GM23338 (cell line): ENCODE measurements at regions not wholly inside any gene's neighbourhood (a gene's known extent, or its start where the extent isn't known, plus 50 kb on each side); places are given as distances from the start of the nearest gene placed in this dataset.

Experiments used
- ATAC-seq: fragments of 200-7000 bp; cut with Tn5 transposase; 3 replicates; pipeline ENCODE4 v1.9.1; 2020
- DNase-seq: peaks from one replicate; pipeline ENCODE4 v3.0.0-alpha.2; 2015; ENCODE audit warnings: low spot score
- H2AFZ ChIP-seq: fragments of 200-600 bp; sonication (generic); 2 replicates; pipeline ENCODE4 v1.8.0; 2016; ENCODE audit warnings: antibody characterized with exemption, mild to moderate bottlenecking, moderate library complexity
- H3F3A ChIP-seq: fragments of 200-600 bp; sonication (generic); replicated peaks from 2 replicates; pipeline ENCODE4 v1.8.0; 2017; ENCODE audit warnings: antibody characterized with exemption, mixed run types, low read depth
- H3K27ac ChIP-seq: fragments of 200-600 bp; sonication (generic); 2 replicates; pipeline ENCODE4 v1.6.1; 2016; ENCODE audit warnings: low read depth
- H3K27me3 ChIP-seq: fragments of 200-600 bp; sonication (generic); 2 replicates; pipeline ENCODE4 v1.8.0; 2016; ENCODE audit warnings: mild to moderate bottlenecking, mixed run types, moderate library complexity; ENCODE audit not compliant: insufficient read depth
- H3K36me3 ChIP-seq: fragments of 200-600 bp; sonication (generic); 2 replicates; pipeline ENCODE4 v1.8.0; 2016; ENCODE audit warnings: mild to moderate bottlenecking; ENCODE audit not compliant: insufficient read depth
- H3K4me1 ChIP-seq: fragments of 200-600 bp; sonication (generic); 2 replicates; pipeline ENCODE4 v1.8.0; 2016; ENCODE audit warnings: mild to moderate bottlenecking, moderate library complexity; ENCODE audit not compliant: insufficient read depth
- H3K4me2 ChIP-seq: fragments of 200-600 bp; sonication (generic); 2 replicates; pipeline ENCODE4 v1.7.1; 2017; ENCODE audit warnings: mixed run types
- H3K4me3 ChIP-seq: fragments of 200-600 bp; sonication (generic); 2 replicates; pipeline ENCODE4 v1.6.1; 2016; ENCODE audit warnings: mixed run types
- H3K79me2 ChIP-seq: fragments of 200-600 bp; sonication (generic); replicated peaks from 2 replicates; pipeline ENCODE4 v1.8.0; 2017; ENCODE audit warnings: mild to moderate bottlenecking; ENCODE audit not compliant: insufficient read depth
- H3K9me2 ChIP-seq: fragments of 200-600 bp; sonication (generic); 2 replicates; pipeline ENCODE4 v1.8.0; 2017; ENCODE audit not compliant: insufficient read depth
- H4K20me1 ChIP-seq: fragments of 200-600 bp; sonication (generic); replicated peaks from 2 replicates; pipeline ENCODE4 v1.8.0; 2017; ENCODE audit warnings: mild to moderate bottlenecking; ENCODE audit not compliant: insufficient read depth
- H3K27ac Mint-ChIP-seq: 2 replicates; pipeline ENCODE4 v1.8.0; 2020; ENCODE audit warnings: inconsistent platforms, mild to moderate bottlenecking, moderate library complexity, mixed read lengths
- H3K27me3 Mint-ChIP-seq: 3 replicates; pipeline ENCODE4 v1.8.0; 2022; ENCODE audit warnings: low read depth, mild to moderate bottlenecking, moderate library complexity, mixed read lengths, inconsistent platforms; ENCODE audit not compliant: insufficient read depth, poor library complexity
- H3K36me3 Mint-ChIP-seq: 3 replicates; pipeline ENCODE4 v1.8.0; 2021; ENCODE audit warnings: low read depth, mild to moderate bottlenecking, inconsistent platforms, moderate library complexity, mixed read lengths
- H3K4me1 Mint-ChIP-seq: 3 replicates; pipeline ENCODE4 v1.8.0; 2020; ENCODE audit warnings: mild to moderate bottlenecking, inconsistent platforms, mixed read lengths
- H3K4me3 Mint-ChIP-seq: 3 replicates; pipeline ENCODE4 v1.8.0; 2021; ENCODE audit warnings: moderate library complexity, mild to moderate bottlenecking, inconsistent platforms, mixed read lengths
- H3K9me3 Mint-ChIP-seq: 3 replicates; pipeline ENCODE4 v1.8.0; 2020; ENCODE audit warnings: moderate library complexity, mild to moderate bottlenecking, inconsistent platforms, mixed read lengths
- CREB1 ChIP-seq: fragments of 250-450 bp; sonication (Bioruptor Pico); IDR thresholded peaks from 2 replicates; pipeline ENCODE4 v1.5.0; 2020; ENCODE audit warnings: low read depth, mild to moderate bottlenecking, moderate library complexity
- EZH2 ChIP-seq: fragments of 200-600 bp; sonication (generic); IDR thresholded peaks from one replicate; pipeline ENCODE4 v1.8.0; 2017; ENCODE audit warnings: antibody characterized with exemption, mild to moderate bottlenecking, low read depth; ENCODE audit not compliant: unreplicated experiment
- EZH2phosphoT487 ChIP-seq: fragments of 200-600 bp; sonication (generic); IDR thresholded peaks from one replicate; pipeline ENCODE4 v1.8.1; 2018; ENCODE audit warnings: antibody characterized with exemption; ENCODE audit not compliant: unreplicated experiment
- JUNB ChIP-seq: IDR thresholded peaks from one replicate; pipeline ENCODE4 v1.6.1; 2016; ENCODE audit warnings: antibody characterized with exemption; ENCODE audit not compliant: unreplicated experiment
- NANOG ChIP-seq: IDR thresholded peaks from 2 replicates; pipeline ENCODE4 v1.6.1; 2016; ENCODE audit warnings: antibody characterized with exemption, borderline replicate concordance
- POLR2AphosphoS5 ChIP-seq: IDR thresholded peaks from 2 replicates; pipeline ENCODE4 v1.6.1; 2016; ENCODE audit warnings: antibody characterized with exemption, low read depth
- STAT1 ChIP-seq: IDR thresholded peaks from one replicate; pipeline ENCODE4 v1.6.1; 2016; ENCODE audit warnings: antibody characterized with exemption; ENCODE audit not compliant: unreplicated experiment
- ZNF114 ChIP-seq: fragments of 250-450 bp; sonication (Bioruptor Pico); IDR thresholded peaks from 2 replicates; pipeline ENCODE4 v1.5.0; 2020; ENCODE audit warnings: mild to moderate bottlenecking, moderate library complexity
- ZNF331 ChIP-seq: fragments of 250-450 bp; sonication (Bioruptor Pico); IDR thresholded peaks from 2 replicates; pipeline ENCODE4 v1.5.0; 2020; ENCODE audit warnings: low read depth, mild to moderate bottlenecking, moderate library complexity
- TF ChIP-seq, protein P1 (sequence below): IDR thresholded peaks from one replicate; pipeline ENCODE4 v1.6.1; 2018; ENCODE audit warnings: antibody characterized with exemption; ENCODE audit not compliant: unreplicated experiment
- TF ChIP-seq, protein P2 (sequence below): IDR thresholded peaks from 2 replicates; pipeline ENCODE4 v1.6.1; 2016; ENCODE audit warnings: antibody characterized with exemption
- TF ChIP-seq, protein P3 (sequence below), 2 experiments: fragments of 200-600 bp in 1 of 2; sonication (generic) in 1 of 2; conservative IDR thresholded peaks; 2 replicates each; pipeline versions ENCODE4 v1.5.1 to v1.6.1; 2016 to 2017; ENCODE audit warnings: antibody characterized with exemption in 2 of 2, low read depth in 2 of 2, mild to moderate bottlenecking in 2 of 2, moderate library complexity in 1 of 2
- TF ChIP-seq, protein P4 (sequence below): fragments of 250-450 bp; sonication (Bioruptor Pico); IDR thresholded peaks from 2 replicates; pipeline ENCODE4 v1.5.0; 2020; ENCODE audit warnings: mild to moderate bottlenecking, moderate library complexity

DNA sequence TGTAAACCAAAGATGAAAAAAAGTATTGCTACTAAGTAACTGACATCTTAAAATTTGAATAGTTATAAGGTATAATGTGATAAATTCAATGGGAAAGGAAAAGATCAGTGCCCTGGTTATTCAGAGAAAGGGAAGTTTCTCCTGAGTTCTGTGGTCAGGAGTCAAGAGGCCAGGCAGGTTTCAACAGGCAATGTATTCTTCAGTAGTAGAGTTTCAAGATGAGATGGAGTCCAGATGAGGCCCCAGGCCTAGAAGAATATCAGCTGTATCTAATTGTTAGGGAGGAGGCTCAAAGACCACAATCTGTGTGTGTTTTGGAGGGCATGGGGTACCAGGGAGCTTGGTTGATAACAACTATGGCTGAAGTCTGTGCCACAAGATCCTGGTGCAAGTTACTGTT lies 101.4 kb upstream of the DLX6 start:
- Mint-ChIP-seq H3K4me1 (no peaks in the 10 kb centered on the region), H3K4me3 (no peak overlapping the region), H3K27me3 (no peaks in the 10 kb centered on the region), H3K9me3 (no peaks in the 10 kb centered on the region), H3K36me3 (no peaks in the 10 kb centered on the region), H3K27ac (no peak overlapping the region)
- no peak overlapping the region for H3K27ac ChIP-seq
- H3F3A ChIP-seq, result no peaks in the 10 kb centered on the region
- no peak for DNase-seq
- no peaks in the 10 kb centered on the region for H3K79me2 ChIP-seq
- no peak for ATAC-seq
- TF ChIP-seq, protein P1, sequence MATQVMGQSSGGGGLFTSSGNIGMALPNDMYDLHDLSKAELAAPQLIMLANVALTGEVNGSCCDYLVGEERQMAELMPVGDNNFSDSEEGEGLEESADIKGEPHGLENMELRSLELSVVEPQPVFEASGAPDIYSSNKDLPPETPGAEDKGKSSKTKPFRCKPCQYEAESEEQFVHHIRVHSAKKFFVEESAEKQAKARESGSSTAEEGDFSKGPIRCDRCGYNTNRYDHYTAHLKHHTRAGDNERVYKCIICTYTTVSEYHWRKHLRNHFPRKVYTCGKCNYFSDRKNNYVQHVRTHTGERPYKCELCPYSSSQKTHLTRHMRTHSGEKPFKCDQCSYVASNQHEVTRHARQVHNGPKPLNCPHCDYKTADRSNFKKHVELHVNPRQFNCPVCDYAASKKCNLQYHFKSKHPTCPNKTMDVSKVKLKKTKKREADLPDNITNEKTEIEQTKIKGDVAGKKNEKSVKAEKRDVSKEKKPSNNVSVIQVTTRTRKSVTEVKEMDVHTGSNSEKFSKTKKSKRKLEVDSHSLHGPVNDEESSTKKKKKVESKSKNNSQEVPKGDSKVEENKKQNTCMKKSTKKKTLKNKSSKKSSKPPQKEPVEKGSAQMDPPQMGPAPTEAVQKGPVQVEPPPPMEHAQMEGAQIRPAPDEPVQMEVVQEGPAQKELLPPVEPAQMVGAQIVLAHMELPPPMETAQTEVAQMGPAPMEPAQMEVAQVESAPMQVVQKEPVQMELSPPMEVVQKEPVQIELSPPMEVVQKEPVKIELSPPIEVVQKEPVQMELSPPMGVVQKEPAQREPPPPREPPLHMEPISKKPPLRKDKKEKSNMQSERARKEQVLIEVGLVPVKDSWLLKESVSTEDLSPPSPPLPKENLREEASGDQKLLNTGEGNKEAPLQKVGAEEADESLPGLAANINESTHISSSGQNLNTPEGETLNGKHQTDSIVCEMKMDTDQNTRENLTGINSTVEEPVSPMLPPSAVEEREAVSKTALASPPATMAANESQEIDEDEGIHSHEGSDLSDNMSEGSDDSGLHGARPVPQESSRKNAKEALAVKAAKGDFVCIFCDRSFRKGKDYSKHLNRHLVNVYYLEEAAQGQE, result no peak
- TF ChIP-seq CREB1 (CRISPR knock-in tag), result no peak
- TF ChIP-seq, protein P2, sequence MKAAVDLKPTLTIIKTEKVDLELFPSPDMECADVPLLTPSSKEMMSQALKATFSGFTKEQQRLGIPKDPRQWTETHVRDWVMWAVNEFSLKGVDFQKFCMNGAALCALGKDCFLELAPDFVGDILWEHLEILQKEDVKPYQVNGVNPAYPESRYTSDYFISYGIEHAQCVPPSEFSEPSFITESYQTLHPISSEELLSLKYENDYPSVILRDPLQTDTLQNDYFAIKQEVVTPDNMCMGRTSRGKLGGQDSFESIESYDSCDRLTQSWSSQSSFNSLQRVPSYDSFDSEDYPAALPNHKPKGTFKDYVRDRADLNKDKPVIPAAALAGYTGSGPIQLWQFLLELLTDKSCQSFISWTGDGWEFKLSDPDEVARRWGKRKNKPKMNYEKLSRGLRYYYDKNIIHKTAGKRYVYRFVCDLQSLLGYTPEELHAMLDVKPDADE, result no peak
- TF ChIP-seq STAT1, result no peak
- no peak for TF ChIP-seq ZNF114 (CRISPR knock-in tag)
- TF ChIP-seq POLR2AphosphoS5, result no peak
- TF ChIP-seq ZNF331 (CRISPR knock-in tag), result no peak
- TF ChIP-seq JUNB, result no peak
- TF ChIP-seq, protein P3, sequence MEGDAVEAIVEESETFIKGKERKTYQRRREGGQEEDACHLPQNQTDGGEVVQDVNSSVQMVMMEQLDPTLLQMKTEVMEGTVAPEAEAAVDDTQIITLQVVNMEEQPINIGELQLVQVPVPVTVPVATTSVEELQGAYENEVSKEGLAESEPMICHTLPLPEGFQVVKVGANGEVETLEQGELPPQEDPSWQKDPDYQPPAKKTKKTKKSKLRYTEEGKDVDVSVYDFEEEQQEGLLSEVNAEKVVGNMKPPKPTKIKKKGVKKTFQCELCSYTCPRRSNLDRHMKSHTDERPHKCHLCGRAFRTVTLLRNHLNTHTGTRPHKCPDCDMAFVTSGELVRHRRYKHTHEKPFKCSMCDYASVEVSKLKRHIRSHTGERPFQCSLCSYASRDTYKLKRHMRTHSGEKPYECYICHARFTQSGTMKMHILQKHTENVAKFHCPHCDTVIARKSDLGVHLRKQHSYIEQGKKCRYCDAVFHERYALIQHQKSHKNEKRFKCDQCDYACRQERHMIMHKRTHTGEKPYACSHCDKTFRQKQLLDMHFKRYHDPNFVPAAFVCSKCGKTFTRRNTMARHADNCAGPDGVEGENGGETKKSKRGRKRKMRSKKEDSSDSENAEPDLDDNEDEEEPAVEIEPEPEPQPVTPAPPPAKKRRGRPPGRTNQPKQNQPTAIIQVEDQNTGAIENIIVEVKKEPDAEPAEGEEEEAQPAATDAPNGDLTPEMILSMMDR (conservative IDR thresholded peaks at IDR 0.05; ENCODE audit: low read depth in 2 of 2), result no peak
- TF ChIP-seq, protein P4, sequence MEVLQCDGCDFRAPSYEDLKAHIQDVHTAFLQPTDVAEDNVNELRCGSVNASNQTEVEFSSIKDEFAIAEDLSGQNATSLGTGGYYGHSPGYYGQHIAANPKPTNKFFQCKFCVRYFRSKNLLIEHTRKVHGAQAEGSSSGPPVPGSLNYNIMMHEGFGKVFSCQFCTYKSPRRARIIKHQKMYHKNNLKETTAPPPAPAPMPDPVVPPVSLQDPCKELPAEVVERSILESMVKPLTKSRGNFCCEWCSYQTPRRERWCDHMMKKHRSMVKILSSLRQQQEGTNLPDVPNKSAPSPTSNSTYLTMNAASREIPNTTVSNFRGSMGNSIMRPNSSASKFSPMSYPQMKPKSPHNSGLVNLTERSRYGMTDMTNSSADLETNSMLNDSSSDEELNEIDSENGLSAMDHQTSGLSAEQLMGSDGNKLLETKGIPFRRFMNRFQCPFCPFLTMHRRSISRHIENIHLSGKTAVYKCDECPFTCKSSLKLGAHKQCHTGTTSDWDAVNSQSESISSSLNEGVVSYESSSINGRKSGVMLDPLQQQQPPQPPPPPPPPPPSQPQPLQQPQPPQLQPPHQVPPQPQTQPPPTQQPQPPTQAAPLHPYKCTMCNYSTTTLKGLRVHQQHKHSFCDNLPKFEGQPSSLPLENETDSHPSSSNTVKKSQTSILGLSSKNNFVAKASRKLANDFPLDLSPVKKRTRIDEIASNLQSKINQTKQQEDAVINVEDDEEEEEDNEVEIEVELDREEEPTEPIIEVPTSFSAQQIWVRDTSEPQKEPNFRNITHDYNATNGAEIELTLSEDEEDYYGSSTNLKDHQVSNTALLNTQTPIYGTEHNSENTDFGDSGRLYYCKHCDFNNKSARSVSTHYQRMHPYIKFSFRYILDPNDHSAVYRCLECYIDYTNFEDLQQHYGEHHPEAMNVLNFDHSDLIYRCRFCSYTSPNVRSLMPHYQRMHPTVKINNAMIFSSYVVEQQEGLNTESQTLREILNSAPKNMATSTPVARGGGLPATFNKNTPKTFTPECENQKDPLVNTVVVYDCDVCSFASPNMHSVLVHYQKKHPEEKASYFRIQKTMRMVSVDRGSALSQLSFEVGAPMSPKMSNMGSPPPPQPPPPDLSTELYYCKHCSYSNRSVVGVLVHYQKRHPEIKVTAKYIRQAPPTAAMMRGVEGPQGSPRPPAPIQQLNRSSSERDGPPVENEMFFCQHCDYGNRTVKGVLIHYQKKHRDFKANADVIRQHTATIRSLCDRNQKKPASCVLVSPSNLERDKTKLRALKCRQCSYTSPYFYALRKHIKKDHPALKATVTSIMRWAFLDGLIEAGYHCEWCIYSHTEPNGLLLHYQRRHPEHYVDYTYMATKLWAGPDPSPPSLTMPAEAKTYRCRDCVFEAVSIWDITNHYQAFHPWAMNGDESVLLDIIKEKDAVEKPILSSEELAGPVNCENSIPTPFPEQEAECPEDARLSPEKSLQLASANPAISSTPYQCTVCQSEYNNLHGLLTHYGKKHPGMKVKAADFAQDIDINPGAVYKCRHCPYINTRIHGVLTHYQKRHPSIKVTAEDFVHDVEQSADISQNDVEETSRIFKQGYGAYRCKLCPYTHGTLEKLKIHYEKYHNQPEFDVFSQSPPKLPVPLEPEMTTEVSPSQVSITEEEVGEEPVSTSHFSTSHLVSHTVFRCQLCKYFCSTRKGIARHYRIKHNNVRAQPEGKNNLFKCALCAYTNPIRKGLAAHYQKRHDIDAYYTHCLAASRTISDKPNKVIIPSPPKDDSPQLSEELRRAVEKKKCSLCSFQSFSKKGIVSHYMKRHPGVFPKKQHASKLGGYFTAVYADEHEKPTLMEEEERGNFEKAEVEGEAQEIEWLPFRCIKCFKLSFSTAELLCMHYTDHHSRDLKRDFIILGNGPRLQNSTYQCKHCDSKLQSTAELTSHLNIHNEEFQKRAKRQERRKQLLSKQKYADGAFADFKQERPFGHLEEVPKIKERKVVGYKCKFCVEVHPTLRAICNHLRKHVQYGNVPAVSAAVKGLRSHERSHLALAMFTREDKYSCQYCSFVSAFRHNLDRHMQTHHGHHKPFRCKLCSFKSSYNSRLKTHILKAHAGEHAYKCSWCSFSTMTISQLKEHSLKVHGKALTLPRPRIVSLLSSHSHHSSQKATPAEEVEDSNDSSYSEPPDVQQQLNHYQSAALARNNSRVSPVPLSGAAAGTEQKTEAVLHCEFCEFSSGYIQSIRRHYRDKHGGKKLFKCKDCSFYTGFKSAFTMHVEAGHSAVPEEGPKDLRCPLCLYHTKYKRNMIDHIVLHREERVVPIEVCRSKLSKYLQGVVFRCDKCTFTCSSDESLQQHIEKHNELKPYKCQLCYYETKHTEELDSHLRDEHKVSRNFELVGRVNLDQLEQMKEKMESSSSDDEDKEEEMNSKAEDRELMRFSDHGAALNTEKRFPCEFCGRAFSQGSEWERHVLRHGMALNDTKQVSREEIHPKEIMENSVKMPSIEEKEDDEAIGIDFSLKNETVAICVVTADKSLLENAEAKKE, result no peak
- TF ChIP-seq EZH2phosphoT487, result no peak
- TF ChIP-seq NANOG, result no peak
- TF ChIP-seq EZH2, result no peak
- H3K9me2 ChIP-seq, result no peaks in the 10 kb centered on the region
- H3K36me3 ChIP-seq, result no peaks in the 10 kb centered on the region
- H3K4me2 ChIP-seq, result no peak overlapping the region
- H3K4me3 ChIP-seq, result no peak overlapping the region
- no peak overlapping the region for H2AFZ ChIP-seq
- no peaks in the 10 kb centered on the region for H4K20me1 ChIP-seq
- H3K4me1 ChIP-seq, result no peaks in the 10 kb centered on the region
- H3K27me3 ChIP-seq, result no peaks in the 10 kb centered on the region
